ENCODE measurements at regions not wholly inside any gene's neighbourhood (a gene's known extent, or its start where the extent isn't known, plus 50 kb on each side); places are given as distances from the start of the nearest gene placed in this dataset.

DNA sequence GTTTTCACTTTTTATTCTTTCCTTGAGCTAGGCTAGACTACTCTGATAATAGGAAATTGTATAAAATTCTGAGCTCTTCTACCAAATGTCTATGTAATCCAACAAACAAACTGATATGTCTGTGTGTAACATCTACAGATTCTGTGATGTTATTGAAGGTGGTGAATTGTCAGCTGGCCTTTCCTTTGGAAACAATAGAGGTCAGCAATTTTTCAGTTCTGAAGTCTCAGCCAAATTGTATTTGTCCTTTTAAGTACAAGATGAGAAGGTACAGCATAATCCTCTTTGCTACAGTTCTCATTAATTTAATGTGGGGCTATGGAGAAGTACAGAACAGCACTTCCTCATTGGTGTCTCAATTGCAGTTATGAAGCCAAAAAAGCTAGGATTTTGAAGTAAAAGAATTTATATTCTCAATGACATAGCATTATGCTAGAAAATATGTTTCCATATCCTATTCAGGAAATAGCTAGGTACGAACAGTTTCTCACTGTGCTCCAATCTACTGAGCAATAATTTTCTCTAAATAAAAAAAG lies 198.0 kb downstream of the HINT1 start:
- Histone ChIP-seq H3K4me3 (ENCODE audit: insufficient read length, low read depth) (no peak overlapping the region), H3K27me3 (ENCODE audit: insufficient read depth, insufficient read length) (no peaks in the 10 kb centered on the region), H3K4me1 (ENCODE audit: insufficient read depth, insufficient read length) (no peaks in the 10 kb centered on the region), H3K9ac (ENCODE audit: insufficient read length, low read depth) (no peak overlapping the region), H3K36me3 (ENCODE audit: insufficient read depth, insufficient read length, low read length) (no peaks in the 10 kb centered on the region), H3K9me3 (ENCODE audit: insufficient read depth, low read length) (no peaks in the 10 kb centered on the region)
- DNase-seq (ENCODE audit: low read depth, low spot score): no peak
- TF ChIP-seq YY1 (IDR thresholded peaks at IDR 0.05; ENCODE audit: insufficient read depth, insufficient read length) (no peak), SUZ12 (IDR thresholded peaks at IDR 0.05; ENCODE audit: extremely low read depth, insufficient read depth, insufficient read length) (no peak), ZNF274 (IDR thresholded peaks at IDR 0.05; ENCODE audit: low read depth, low read length) (no peak)

DNA sequence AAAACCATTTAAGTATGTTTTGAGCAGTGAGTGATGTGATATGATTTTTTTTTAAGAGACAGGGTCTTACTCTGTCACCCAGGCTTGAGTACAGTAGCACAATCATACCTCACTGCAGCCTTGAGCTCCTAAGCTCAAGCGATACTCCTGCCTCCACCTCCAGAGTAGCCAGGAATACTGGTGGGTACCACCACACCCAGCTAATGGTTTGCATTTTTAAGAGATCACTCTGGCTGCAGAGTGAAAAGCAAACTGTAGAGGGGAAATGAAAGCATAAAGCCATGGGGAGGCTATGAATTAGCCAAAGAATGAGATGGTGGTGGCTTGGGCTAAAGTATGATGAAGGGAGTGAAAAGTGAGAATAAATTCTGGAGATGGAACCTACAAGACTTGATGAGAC lies 199.1 kb downstream of the HINT1 start:
- Histone ChIP-seq H3K27me3 (ENCODE audit: insufficient read depth, insufficient read length) (no peaks in the 10 kb centered on the region), H3K36me3 (ENCODE audit: insufficient read depth, insufficient read length, low read length) (no peaks in the 10 kb centered on the region), H3K9me3 (ENCODE audit: insufficient read depth, low read length) (no peaks in the 10 kb centered on the region), H3K9ac (ENCODE audit: insufficient read length, low read depth) (no peak overlapping the region), H3K4me1 (ENCODE audit: insufficient read depth, insufficient read length) (no peaks in the 10 kb centered on the region), H3K4me3 (ENCODE audit: insufficient read length, low read depth) (no peak overlapping the region)
- no peak for TF ChIP-seq ZNF274 (IDR thresholded peaks at IDR 0.05; ENCODE audit: low read depth, low read length)
- no peak for TF ChIP-seq YY1 (IDR thresholded peaks at IDR 0.05; ENCODE audit: insufficient read depth, insufficient read length)
- no peak for TF ChIP-seq SUZ12 (IDR thresholded peaks at IDR 0.05; ENCODE audit: extremely low read depth, insufficient read depth, insufficient read length)
- DNase-seq (ENCODE audit: low read depth, low spot score): no peak

- TF ChIP-seq ZNF274 (IDR thresholded peaks at IDR 0.05; ENCODE audit: low read depth, low read length): no peak
- Histone ChIP-seq H3K4me1 (ENCODE audit: insufficient read depth, insufficient read length) (no peaks in the 10 kb centered on the region), H3K9ac (ENCODE audit: insufficient read length, low read depth) (no peak overlapping the region), H3K27me3 (ENCODE audit: insufficient read depth, insufficient read length) (no peaks in the 10 kb centered on the region), H3K36me3 (ENCODE audit: insufficient read depth, insufficient read length, low read length) (no peaks in the 10 kb centered on the region), H3K9me3 (ENCODE audit: insufficient read depth, low read length) (no peaks in the 10 kb centered on the region), H3K4me3 (ENCODE audit: insufficient read length, low read depth) (no peak overlapping the region)
- DNase-seq (ENCODE audit: low read depth, low spot score): no peak
Observed at GRCh38 chr5:130965360-130965759, 199.7 kb downstream of the HINT1 start.

GRCh38 chr5:130964231-130965202 lies 200.5 kb downstream of the HINT1 start:
- no peaks in the 10 kb centered on the region for H3K27me3 ChIP-seq (ENCODE audit: insufficient read depth, insufficient read length)
- DNase-seq (ENCODE audit: low read depth, low spot score): no peak
- no peaks in the 10 kb centered on the region for H3K4me1 ChIP-seq (ENCODE audit: insufficient read depth, insufficient read length)
- no peaks in the 10 kb centered on the region for H3K9me3 ChIP-seq (ENCODE audit: insufficient read depth, low read length)
- no peaks in the 10 kb centered on the region for H3K36me3 ChIP-seq (ENCODE audit: insufficient read depth, insufficient read length, low read length)
- TF ChIP-seq YY1 (IDR thresholded peaks at IDR 0.05; ENCODE audit: insufficient read depth, insufficient read length) (no peak), SUZ12 (IDR thresholded peaks at IDR 0.05; ENCODE audit: extremely low read depth, insufficient read depth, insufficient read length) (no peak), ZNF274 (IDR thresholded peaks at IDR 0.05; ENCODE audit: low read depth, low read length) (no peak)
- H3K4me3 ChIP-seq (ENCODE audit: insufficient read length, low read depth): no peak overlapping the region
- no peak overlapping the region for H3K9ac ChIP-seq (ENCODE audit: insufficient read length, low read depth)

- Histone ChIP-seq H3K27me3 (ENCODE audit: insufficient read depth, insufficient read length) (no peaks in the 10 kb centered on the region), H3K36me3 (ENCODE audit: insufficient read depth, insufficient read length, low read length) (no peaks in the 10 kb centered on the region), H3K9ac (ENCODE audit: insufficient read length, low read depth) (no peak overlapping the region), H3K9me3 (ENCODE audit: insufficient read depth, low read length) (no peaks in the 10 kb centered on the region), H3K4me3 (ENCODE audit: insufficient read length, low read depth) (no peak overlapping the region), H3K4me1 (ENCODE audit: insufficient read depth, insufficient read length) (no peaks in the 10 kb centered on the region)
- no peak for DNase-seq (ENCODE audit: low read depth, low spot score)
- no peak for TF ChIP-seq YY1 (IDR thresholded peaks at IDR 0.05; ENCODE audit: insufficient read depth, insufficient read length)
- TF ChIP-seq ZNF274 (IDR thresholded peaks at IDR 0.05; ENCODE audit: low read depth, low read length): no peak
- no peak for TF ChIP-seq SUZ12 (IDR thresholded peaks at IDR 0.05; ENCODE audit: extremely low read depth, insufficient read depth, insufficient read length)
Observed at GRCh38 chr5:130963798-130964197, 201.3 kb downstream of the HINT1 start.

DNA sequence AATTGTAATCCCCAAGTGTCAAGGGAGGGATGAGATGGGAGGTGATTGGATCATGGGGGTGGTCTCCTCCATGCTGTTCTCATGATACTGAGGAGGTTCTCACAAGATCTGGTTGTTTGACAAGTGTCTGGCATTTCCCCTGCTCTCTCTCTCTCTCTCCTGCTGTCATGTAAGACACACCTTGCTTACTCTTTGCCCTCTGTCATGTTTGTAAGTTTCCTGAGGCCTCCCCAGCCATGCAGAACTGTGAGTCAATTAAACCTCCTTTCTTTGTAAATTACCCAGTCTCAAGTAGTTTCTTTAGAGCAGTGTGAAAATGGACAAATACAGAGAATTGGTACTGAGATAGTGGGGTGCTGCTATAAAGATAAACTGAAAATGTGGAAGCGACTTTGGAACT lies 207.9 kb downstream of the HINT1 start:
- Histone ChIP-seq H3K9me3 (ENCODE audit: insufficient read depth, low read length) (no peaks in the 10 kb centered on the region), H3K36me3 (ENCODE audit: insufficient read depth, insufficient read length, low read length) (no peaks in the 10 kb centered on the region), H3K4me3 (ENCODE audit: insufficient read length, low read depth) (no peak overlapping the region), H3K27me3 (ENCODE audit: insufficient read depth, insufficient read length) (no peaks in the 10 kb centered on the region), H3K4me1 (ENCODE audit: insufficient read depth, insufficient read length) (peaks cover 2% of the 10 kb centered on the region), H3K9ac (ENCODE audit: insufficient read length, low read depth) (no peak overlapping the region)
- no peak for TF ChIP-seq SUZ12 (IDR thresholded peaks at IDR 0.05; ENCODE audit: extremely low read depth, insufficient read depth, insufficient read length)
- TF ChIP-seq ZNF274 (IDR thresholded peaks at IDR 0.05; ENCODE audit: low read depth, low read length): no peak
- no peak for TF ChIP-seq YY1 (IDR thresholded peaks at IDR 0.05; ENCODE audit: insufficient read depth, insufficient read length)
- DNase-seq (ENCODE audit: low read depth, low spot score): no peak

DNA sequence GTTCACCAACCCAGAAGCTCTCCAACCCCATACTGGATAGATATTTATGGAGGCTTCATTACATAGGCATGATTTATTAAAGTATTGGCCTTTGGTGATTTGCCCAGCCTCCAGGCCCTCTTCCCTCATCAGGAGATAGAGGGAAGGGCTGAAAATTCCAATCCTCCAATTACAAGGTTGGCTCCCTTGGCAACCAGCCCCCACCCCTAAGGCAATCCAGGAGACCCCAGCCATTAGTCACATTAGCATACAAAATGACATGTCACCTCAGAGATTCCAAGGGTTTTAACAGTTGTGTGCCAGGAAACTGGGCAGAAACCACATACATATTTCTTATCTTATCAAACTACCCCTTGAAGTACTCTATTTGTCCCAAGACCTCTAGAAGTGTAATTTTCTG lies 210.0 kb downstream of the HINT1 start:
- H3K9ac ChIP-seq (ENCODE audit: insufficient read length, low read depth): no peak overlapping the region
- no peaks in the 10 kb centered on the region for H3K9me3 ChIP-seq (ENCODE audit: insufficient read depth, low read length)
- DNase-seq (ENCODE audit: low read depth, low spot score): peak; percentile 6
- no peak overlapping the region for H3K4me3 ChIP-seq (ENCODE audit: insufficient read length, low read depth)
- peaks cover 2% of the 10 kb centered on the region for H3K4me1 ChIP-seq (ENCODE audit: insufficient read depth, insufficient read length)
- no peaks in the 10 kb centered on the region for H3K36me3 ChIP-seq (ENCODE audit: insufficient read depth, insufficient read length, low read length)
- TF ChIP-seq SUZ12 (IDR thresholded peaks at IDR 0.05; ENCODE audit: extremely low read depth, insufficient read depth, insufficient read length): no peak
- no peak for TF ChIP-seq ZNF274 (IDR thresholded peaks at IDR 0.05; ENCODE audit: low read depth, low read length)
- no peak for TF ChIP-seq YY1 (IDR thresholded peaks at IDR 0.05; ENCODE audit: insufficient read depth, insufficient read length)
- no peaks in the 10 kb centered on the region for H3K27me3 ChIP-seq (ENCODE audit: insufficient read depth, insufficient read length)

Data from NT2/D1 (cell line).